PC-3 (cell line): ENCODE measurements at regions not wholly inside any gene's neighbourhood (a gene's known extent, or its start where the extent isn't known, plus 50 kb on each side); places are given as distances from the start of the nearest gene placed in this dataset.

Source experiments
- ATAC-seq: fragments of 200-7000 bp; cut with Tn5 transposase; 2 replicates; pipeline ENCODE4 v1.9.1; 2020; ENCODE audit warnings: mild to moderate bottlenecking, moderate library complexity
- BruUV-seq: library from RNA; stranded (reverse); fragments of 400-500 nt; replicated peaks from 2 replicates; lab custom pipeline; 2021; lab: Mats Ljungman, UMichigan
- CTCF ChIA-PET: fragments of 300-600 bp; sonication (Branson Sonifier 250); formaldehyde crosslinking; loops from one replicate; lab custom pipeline; 2022; ENCODE audit warnings: antibody characterized with exemption; lab: Charles Lee
- POLR2A ChIA-PET: fragments of 300-600 bp; sonication (Branson Sonifier 250); formaldehyde crosslinking; loops from one replicate; lab custom pipeline; 2022; ENCODE audit warnings: antibody characterized with exemption; ENCODE audit not compliant: unreplicated experiment; lab: Charles Lee
- DNase-seq: peaks from one replicate; pipeline ENCODE4 v3.0.0-alpha.2; 2015
- H2AFZ ChIP-seq: fragments of 300-600 bp; sonication (generic); 2 replicates; pipeline ENCODE4 v1.6.0; 2016; ENCODE audit warnings: antibody characterized with exemption, low read length
- H3F3A ChIP-seq: fragments of 300-600 bp; sonication (generic); one replicate; pipeline ENCODE4 v1.6.0; 2017; ENCODE audit warnings: antibody characterized with exemption, low read length, control low read depth, mild to moderate bottlenecking; ENCODE audit not compliant: unreplicated experiment
- H3K27ac ChIP-seq: fragments of 300-600 bp; sonication (generic); 2 replicates; pipeline ENCODE4 v1.5.1; 2016; ENCODE audit warnings: mild to moderate bottlenecking, low read length
- H3K27me3 ChIP-seq: fragments of 300-600 bp; sonication (generic); 2 replicates; pipeline ENCODE4 v1.6.1; 2016; ENCODE audit warnings: low read length, mixed read lengths
- H3K36me3 ChIP-seq: fragments of 300-600 bp; sonication (generic); 2 replicates; pipeline ENCODE4 v1.6.1; 2016; ENCODE audit warnings: low read depth, mixed run types, low read length, mixed read lengths
- H3K4me1 ChIP-seq: fragments of 300-600 bp; sonication (generic); 2 replicates; pipeline ENCODE4 v1.5.1; 2016; ENCODE audit warnings: low read length; ENCODE audit not compliant: insufficient read depth
- H3K4me2 ChIP-seq: fragments of 300-600 bp; sonication (generic); 2 replicates; pipeline ENCODE4 v1.6.0; 2016; ENCODE audit warnings: low read length
- H3K4me3 ChIP-seq: fragments of 300-600 bp; sonication (generic); 2 replicates; pipeline ENCODE4 v1.5.1; 2016; ENCODE audit warnings: mild to moderate bottlenecking, low read length, mixed read lengths
- H3K79me2 ChIP-seq: fragments of 300-600 bp; sonication (generic); 2 replicates; pipeline ENCODE4 v1.6.1; 2017; ENCODE audit warnings: low read length, mixed read lengths
- H3K9ac ChIP-seq: fragments of 300-600 bp; sonication (generic); 2 replicates; pipeline ENCODE4 v1.6.0; 2016; ENCODE audit warnings: mild to moderate bottlenecking, low read length
- H3K9me2 ChIP-seq: fragments of 300-600 bp; sonication (generic); replicated peaks from 2 replicates; pipeline ENCODE4 v1.6.1; 2016; ENCODE audit warnings: mixed run types, low read length, mixed read lengths
- H3K9me3 ChIP-seq: fragments of 300-600 bp; sonication (generic); 2 replicates; pipeline ENCODE4 v1.6.1; 2016; ENCODE audit warnings: low read length, mixed read lengths
- H4K20me1 ChIP-seq: fragments of 300-600 bp; sonication (generic); 2 replicates; pipeline ENCODE4 v1.6.1; 2016; ENCODE audit warnings: low read length, mixed read lengths
- EZH2 ChIP-seq: fragments of 300-600 bp; sonication (generic); IDR thresholded peaks from one replicate; pipeline ENCODE4 v1.6.1; 2017; ENCODE audit warnings: antibody characterized with exemption, mild to moderate bottlenecking, low read length; ENCODE audit not compliant: unreplicated experiment
- EZH2phosphoT487 ChIP-seq: fragments of 300-600 bp; sonication (generic); IDR thresholded peaks from 2 replicates; pipeline ENCODE4 v1.6.1; 2018; ENCODE audit warnings: mild to moderate bottlenecking, antibody characterized with exemption, low read length, borderline replicate concordance
- intact Hi-C: fragments of 100-400 bp; cut with micrococcal nuclease; formaldehyde crosslinking; loops from 2 replicates; pipeline ENCODE4 v1.9.0; 2023
- TF ChIP-seq, protein P1 (sequence below): fragments of 300-600 bp; sonication (generic); conservative IDR thresholded peaks from 2 replicates; pipeline ENCODE4 v1.5.1; 2017; ENCODE audit warnings: antibody characterized with exemption, low read depth, mild to moderate bottlenecking, low read length

DNA sequence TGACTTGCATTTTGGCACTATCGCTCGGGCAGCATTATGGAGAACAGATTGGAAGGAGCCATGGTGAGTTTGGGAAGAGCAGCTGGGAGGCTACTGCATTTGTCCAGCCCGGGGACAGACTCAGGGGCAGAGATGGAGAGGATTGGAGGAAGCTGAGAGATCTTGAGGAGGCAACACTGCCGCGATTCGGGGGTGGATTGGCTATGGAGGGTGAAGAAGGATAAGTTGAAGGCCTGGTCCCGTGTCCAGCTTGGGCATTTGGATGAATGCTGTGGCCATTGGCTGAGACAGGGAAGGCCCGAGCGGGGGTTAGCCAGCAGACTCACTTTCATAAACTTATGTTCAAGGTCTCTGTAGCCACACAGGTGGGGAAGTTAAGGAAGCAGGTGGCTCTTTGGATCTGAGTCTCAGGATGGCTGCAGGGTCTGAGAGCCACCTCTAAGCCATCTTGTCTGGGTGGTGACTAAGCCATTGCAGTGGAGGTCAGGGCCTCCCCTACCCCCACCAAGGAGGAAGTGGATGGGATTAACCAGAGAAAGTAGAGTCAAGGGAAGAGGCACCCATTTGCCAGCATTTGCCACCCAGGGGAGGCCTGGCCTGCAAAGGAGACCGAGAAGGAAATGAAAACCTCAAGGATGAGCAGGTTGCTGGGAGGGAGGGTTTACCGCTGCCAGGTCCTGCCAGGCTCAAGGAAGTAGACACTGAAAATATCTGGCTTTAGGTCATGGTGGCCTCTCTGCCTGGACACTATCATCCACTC, 144.0 kb upstream of the TLE3 start:
- Histone ChIP-seq H3K4me1 (peaks cover 15% of the 10 kb centered on the region), H3K27me3 (no peaks in the 10 kb centered on the region), H3K4me2 (no peak overlapping the region), H2AFZ (no peak overlapping the region), H3K79me2 (no peaks in the 10 kb centered on the region), H3F3A (no peaks in the 10 kb centered on the region), H3K27ac (no peak overlapping the region), H3K9me3 (no peaks in the 10 kb centered on the region), H3K9ac (no peak overlapping the region), H3K4me3 (no peak overlapping the region), H3K9me2 (no peaks in the 10 kb centered on the region), H4K20me1 (no peaks in the 10 kb centered on the region), H3K36me3 (no peaks in the 10 kb centered on the region)
- ChIA-PET POLR2A (no interaction called here), CTCF (no interaction called here)
- intact Hi-C loops: no loop called here
- ATAC-seq (no peak), DNase-seq (no peak)
- TF ChIP-seq EZH2phosphoT487 (no peak), EZH2 (no peak)
- TF ChIP-seq, protein P1, sequence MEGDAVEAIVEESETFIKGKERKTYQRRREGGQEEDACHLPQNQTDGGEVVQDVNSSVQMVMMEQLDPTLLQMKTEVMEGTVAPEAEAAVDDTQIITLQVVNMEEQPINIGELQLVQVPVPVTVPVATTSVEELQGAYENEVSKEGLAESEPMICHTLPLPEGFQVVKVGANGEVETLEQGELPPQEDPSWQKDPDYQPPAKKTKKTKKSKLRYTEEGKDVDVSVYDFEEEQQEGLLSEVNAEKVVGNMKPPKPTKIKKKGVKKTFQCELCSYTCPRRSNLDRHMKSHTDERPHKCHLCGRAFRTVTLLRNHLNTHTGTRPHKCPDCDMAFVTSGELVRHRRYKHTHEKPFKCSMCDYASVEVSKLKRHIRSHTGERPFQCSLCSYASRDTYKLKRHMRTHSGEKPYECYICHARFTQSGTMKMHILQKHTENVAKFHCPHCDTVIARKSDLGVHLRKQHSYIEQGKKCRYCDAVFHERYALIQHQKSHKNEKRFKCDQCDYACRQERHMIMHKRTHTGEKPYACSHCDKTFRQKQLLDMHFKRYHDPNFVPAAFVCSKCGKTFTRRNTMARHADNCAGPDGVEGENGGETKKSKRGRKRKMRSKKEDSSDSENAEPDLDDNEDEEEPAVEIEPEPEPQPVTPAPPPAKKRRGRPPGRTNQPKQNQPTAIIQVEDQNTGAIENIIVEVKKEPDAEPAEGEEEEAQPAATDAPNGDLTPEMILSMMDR: no peak
- BruUV-seq: no TSS peak

GRCh38 chr15:70240820-70241430, 143.2 kb upstream of the TLE3 start:
- Histone ChIP-seq H3K9ac (no peak overlapping the region), H3F3A (no peaks in the 10 kb centered on the region), H3K79me2 (no peaks in the 10 kb centered on the region), H4K20me1 (no peaks in the 10 kb centered on the region), H3K4me3 (no peak overlapping the region), H3K27me3 (no peaks in the 10 kb centered on the region), H3K4me1 (peaks cover 16% of the 10 kb centered on the region), H3K9me3 (no peaks in the 10 kb centered on the region), H3K4me2 (no peak overlapping the region), H2AFZ (no peak overlapping the region), H3K36me3 (no peaks in the 10 kb centered on the region), H3K27ac (no peak overlapping the region), H3K9me2 (no peaks in the 10 kb centered on the region)
- intact Hi-C loops: no loop called here
- TF ChIP-seq, protein P1: no peak
- TF ChIP-seq EZH2 (no peak), EZH2phosphoT487 (no peak)
- CTCF ChIA-PET: no interaction called here
- no peak for ATAC-seq
- no peak for DNase-seq
- BruUV-seq: no TSS peak
- POLR2A ChIA-PET: no interaction called here

DNA sequence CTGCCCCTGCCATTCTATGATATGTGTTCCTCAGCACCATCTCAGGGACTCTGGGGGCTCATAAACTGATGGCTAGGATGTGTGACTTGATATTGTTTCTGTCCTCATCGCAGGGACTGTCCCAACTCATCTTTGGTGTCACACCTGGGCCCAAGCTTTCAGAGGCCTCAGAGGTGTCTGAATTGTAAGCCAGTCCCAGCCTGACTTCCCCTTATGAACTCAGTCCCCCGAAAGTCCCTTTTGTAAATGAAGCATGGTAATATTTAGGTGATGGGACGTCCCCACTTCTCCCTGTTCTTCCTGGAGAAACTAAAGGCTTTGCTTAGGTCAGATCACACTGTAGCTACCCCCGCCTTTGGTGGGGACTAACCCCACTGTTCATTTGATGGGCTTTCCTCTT, 142.4 kb upstream of the TLE3 start:
- ATAC-seq (no peak), DNase-seq (no peak)
- H3K27me3 ChIP-seq: no peaks in the 10 kb centered on the region
- H2AFZ ChIP-seq: no peak overlapping the region
- peaks cover 16% of the 10 kb centered on the region for H3K4me1 ChIP-seq
- H3K9me2 ChIP-seq: no peaks in the 10 kb centered on the region
- ChIA-PET POLR2A (no interaction called here), CTCF (no interaction called here)
- H3K9ac ChIP-seq: no peak overlapping the region
- no peaks in the 10 kb centered on the region for H3K79me2 ChIP-seq
- intact Hi-C loops: no loop called here
- no peaks in the 10 kb centered on the region for H4K20me1 ChIP-seq
- H3F3A ChIP-seq: no peaks in the 10 kb centered on the region
- H3K9me3 ChIP-seq: no peaks in the 10 kb centered on the region
- BruUV-seq: no TSS peak
- no peak overlapping the region for H3K4me3 ChIP-seq
- TF ChIP-seq EZH2: no peak
- TF ChIP-seq, protein P1: no peak
- no peak for TF ChIP-seq EZH2phosphoT487
- no peaks in the 10 kb centered on the region for H3K36me3 ChIP-seq
- no peak overlapping the region for H3K4me2 ChIP-seq
- H3K27ac ChIP-seq: no peak overlapping the region
